ENCODE measurements at regions not wholly inside any gene's neighbourhood (a gene's known extent, or its start where the extent isn't known, plus 50 kb on each side); places are given as distances from the start of the nearest gene placed in this dataset.

DNA sequence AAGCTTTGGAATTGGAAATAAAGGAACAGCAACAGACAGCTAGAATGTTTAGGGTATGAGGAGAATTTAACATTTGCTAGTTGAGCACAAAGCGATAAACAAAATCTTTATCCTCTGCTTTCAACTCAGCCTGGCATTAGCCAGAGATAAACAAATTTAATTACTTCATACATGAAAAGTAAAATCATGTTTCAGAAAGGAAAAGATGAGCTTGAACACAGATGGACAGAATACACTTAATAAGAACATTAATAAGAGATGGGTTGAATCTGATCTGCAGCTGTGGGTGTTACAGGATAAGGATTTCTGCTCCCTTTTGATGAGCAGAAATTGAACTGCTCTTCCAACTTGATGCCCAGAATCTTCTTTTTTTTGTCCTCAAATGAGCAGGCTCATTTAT lies 275.2 kb downstream of the CSNK1G3 start:
- no peak for DNase-seq

DNA sequence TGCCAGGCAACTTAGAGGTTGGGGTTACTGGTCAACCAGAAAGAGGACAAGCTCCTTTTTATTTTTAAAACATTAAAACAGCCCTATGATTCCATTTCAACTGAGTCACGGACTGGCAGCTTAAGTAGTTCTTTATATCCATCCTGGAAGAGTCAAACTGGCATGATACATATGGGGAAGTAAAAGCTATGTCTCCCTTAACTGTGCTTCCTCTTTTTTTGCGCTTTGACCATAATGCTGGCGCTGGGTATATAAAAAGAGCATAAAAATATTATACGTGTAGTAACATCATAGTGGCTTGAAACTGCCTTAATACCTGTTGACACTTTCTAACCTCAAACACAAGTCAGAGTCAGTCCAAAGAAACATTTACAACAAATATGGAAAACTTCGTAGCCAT lies 274.4 kb downstream of the CSNK1G3 start:
- no peak for DNase-seq

DNA sequence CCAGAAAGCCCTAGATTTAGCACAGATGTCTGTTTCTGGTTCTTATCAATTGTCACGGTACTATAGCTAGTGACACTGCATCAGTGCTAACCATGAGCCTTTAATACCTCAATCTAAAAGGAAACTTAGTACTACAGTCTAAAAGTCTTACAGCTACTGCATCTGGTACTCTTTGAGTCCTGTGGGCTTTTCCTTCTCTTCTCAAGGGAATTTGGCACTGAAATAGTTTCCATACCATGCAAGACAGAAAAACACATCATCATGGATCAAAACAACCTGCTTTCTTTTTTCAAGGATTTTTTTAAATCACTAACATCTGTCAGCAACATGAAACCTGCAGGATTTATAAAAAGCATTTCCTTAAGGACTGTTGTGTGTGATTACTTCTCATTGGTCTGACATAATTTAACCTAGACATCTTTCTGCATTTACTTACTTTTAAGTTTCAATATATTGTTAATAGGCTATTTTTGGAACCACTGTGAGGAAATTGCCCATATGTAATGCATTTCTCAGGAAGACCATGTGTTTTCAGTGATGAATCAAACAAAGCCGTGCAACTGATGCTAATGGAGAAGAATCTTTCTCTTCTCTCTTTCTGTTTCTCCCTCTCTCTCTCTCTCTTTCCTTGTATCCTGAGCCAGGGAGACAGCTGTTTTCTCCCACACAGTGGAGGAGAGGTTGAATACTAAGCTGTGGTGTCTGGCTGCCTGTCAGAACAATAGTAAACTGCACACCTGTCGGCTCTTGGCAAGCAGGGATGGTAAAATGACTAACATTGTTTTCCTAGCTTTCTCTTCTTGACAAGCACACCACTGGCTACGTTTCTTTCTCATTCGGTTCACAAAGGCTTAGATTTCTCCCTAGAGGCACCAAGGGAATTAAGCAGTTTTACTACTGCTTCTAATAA lies 273.4 kb downstream of the CSNK1G3 start:
- DNase-seq = peak; percentile 90

DNA sequence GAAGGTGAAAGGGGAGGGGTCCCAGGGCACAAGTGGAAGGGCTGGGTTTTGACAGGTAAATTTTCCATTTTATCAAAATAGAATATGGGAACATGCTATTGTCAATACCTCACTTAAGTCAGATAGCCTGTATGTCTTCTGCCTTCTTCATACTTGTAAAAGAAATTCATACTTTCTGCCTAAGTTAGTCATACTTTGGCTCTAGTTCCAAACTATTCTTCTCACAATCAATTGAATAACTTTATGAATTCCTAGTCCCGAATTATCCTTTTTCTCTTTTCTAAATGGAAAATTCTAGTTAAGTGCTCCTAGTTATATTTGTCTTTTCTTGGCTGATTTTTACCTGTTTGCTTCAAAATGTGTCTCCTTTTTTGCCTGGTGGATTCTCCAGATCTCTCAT lies 271.4 kb downstream of the CSNK1G3 start:
- no peak for DNase-seq

DNA sequence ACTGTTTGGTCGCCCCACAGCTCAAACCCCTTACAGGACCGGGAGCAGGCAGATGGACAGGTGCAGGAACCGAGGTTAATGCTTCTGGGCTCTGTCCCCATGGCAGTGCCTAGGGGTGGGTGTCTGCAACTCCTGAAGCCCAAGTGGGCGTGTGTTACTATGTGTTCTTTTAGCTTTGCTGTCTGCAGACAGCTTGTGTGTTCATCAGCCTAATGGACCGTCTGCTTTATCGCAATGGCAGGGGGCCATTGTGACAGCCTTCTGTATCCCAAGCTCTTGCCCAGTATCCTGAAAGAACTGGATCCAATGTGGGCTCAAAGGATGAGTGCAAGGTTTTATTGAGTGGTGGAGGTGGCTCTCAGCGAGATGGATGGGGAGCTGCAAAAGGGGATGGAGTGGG lies 266.7 kb downstream of the CSNK1G3 start:
- DNase-seq = no peak

DNA sequence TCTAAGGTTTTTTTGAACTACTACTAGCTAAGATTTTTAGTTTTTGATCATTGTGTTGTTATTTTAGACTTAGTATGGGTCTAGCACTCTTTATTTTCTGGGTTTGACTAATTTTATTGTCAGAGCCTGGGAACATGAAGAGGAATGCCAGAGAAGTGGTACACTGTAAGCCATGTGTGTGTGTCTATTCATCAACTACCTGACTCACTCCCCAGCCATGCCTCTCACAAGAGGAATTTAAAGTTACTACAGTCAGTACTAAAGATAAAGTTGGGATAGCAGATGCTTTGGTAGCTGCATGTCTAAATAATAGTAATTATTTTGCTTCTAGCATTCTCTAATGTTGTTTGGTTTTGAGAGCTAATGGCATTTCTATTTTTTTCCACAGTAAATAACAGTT lies 264.8 kb downstream of the CSNK1G3 start:
- DNase-seq = no peak

DNA sequence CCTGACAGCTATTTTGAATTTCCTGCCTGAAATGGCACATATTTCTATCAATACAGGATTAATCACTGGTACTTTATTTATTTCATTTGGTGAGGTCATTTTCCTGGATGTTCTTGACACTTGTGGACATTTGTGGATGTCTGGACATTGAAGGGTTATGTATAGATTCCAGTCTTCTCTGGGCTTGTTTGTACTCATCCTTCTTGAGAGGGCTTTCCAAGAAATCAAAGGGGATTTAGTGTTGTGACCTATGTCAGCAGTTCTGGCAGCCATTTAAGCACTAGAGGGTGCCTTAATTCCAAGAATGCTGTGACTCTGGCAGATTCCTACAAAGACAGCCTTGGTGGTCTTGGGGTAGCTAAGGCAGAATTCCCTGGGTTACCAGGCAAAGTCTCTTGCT lies 259.7 kb downstream of the CSNK1G3 start:
- no peak for DNase-seq

DNA sequence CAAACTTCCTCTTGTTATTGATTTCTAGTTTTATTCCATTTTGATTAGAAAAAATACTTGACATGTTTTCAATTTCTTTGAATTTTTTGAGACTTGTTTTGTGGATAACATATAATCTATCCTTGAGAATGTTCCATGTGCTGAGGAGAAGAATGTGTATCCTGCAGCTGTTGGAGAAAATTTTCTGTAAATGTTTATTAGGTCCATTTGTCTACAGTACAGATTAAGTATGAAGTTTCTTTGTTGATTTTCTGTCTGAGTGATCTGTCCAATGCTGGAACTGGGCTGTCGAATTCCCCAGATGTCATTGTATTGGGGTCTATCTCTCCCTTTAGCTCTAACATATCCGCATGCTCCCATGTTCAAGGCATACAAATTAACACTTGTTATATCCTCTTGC lies 251.2 kb downstream of the CSNK1G3 start:
- no peak for DNase-seq

DNA sequence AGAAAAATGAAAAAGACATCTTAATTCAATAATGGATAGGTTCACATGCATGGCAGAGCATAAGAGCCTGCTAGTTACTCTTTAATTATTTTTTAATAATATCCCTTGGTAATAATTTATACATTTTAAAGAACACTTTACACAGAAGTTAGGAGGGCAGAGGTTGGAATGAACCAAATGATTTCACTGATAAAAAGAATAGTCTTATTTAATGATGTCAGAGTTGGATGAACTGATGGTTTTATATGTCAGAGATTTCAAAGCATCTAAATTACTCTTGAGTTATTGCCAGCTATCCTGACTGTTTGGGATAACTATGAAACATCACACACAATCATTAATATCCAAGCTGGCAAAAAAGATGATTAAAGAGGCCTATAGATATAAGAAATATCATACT lies 244.8 kb downstream of the CSNK1G3 start:
- DNase-seq = no peak

DNA sequence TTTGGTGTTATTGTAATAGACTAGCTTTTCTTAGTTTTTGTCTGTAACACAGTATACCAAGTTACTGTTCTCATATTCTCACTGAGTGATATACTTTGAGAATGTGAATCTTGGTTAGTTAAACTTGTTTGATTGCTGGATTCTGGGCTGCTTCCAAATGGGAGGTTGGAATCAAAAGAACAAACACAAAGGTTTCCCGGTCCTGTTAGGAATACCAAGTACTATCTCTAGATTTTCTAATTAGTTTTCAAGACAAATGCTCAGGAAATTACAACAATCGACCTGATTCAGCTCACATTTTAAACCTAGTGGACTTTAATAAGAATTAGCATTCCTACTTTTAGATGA lies 244.3 kb downstream of the CSNK1G3 start:
- DNase-seq = no peak

DNA sequence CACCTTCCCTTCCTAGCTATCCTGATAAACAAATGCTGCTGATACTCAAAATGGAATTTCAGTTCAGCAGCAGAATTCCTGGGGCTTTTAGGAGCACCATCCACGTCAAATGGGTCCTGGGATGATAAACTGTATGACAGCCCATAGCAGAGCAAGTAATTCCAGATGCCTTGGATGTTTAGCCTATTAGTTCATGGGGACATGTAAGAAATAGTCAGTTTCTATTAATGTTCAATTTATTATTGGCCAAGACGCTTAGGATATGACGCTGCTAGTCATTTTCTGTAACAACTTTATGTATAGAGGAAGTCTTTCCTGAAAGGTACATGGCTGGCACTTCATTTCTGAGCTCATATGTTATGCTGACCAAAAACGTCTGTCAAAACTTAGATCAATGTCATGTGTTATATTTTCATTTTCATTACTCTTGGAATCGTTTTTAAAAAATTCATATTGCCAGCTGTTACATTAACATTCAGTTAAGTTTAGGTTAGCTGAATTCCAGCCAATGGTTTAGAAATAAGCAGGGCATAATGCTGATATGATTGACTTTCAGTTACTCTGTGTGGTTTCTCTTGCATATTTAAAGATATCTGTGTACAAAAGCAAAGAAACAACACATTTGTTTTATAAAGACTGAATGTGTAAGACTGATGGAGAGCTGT lies 243.8 kb downstream of the CSNK1G3 start:
- no peak for DNase-seq

DNA sequence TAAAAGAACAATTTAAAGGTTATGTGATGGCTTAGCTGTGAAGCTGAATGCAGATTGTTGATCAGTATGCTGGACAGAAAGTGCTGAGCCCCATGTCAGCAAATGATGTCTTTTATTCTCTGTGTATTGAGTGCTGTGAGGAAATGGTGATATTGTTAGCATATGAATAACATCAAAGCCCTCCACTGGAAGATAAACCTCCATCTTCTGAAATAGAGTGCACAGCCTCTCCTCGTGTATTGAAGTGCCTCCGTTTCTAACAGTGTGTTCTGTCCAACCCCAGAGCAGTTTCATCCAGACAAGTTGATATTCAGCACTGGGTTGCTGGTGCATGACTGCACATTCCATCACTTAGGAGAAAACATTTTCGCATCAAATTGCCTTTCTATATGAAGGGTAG lies 242.9 kb downstream of the CSNK1G3 start:
- DNase-seq = no peak

DNA sequence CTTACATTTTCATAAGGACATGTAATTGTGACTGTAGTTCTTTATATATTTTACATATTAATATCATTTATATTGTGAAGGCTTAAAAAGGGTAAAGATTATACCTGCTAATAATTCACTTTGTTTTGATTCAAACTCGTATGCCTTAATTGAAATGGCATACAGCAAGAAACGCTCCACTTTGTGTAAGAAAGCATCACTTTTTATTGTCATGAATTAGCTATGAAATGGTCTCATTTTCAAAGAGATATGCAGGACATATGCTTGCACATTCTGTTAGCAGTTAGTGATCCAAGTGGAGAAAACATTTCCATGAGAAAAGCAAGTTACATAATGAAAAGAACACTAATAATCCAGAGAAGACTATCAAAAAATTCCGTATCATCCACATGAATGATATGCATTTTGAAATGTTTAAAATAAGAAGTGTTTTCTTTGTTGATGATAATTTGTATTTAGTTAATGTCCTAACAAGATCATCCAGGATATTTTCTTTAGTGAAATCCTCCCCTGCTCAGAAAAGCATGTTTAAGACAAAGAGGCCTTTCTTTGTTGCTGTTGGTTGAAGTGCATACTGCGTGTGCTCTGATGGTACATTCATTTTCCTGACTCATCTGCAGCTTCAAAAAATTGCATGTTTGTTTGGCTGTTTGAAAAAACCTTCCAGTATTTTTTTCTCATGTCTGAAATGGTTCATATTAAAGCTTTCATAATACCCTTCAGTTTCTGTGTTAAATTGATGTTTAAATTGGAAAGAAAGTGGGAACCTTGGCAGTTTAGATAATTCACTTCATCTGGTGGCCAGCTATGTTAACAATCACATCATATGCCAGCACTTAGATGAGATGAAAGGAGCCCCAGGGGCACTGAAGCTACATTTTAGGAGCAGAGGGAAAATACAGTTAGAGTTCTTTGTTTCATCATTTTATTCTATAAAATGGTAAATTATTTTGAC lies 242.2 kb downstream of the CSNK1G3 start:
- DNase-seq = no peak

DNA sequence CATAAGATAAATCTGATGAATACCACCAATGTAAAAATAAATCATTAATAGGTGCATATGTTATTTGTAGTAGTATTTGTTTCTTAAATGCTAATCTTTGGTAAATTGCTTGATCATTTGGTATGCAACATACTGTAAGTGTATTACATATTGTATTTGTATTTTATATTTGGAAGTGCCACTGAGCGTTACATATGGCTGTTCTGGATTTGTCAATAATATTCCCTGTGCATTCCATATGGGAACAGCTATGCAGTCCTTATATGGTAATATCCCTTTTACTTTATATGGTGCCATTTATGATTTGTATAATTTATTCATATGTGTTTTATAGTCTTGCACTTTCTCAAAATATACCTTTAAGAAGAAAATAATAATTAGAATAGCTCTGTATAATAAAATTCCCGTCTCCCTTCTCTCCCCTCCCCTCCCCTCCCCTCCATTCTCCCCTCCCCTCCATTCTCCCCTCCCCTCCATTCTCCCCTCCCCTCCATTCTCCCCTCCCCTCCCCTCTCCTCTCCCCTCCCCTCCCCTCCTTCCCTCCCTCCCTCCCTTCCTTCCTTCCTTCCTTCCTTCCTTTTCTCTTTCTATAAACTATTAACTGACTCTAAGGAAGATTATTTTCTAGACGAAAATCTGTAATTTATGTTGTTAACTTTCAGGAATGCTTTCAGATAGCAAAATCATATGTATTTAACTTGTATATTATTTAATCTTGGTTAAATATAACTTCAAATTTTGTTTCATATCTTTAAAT lies 241.4 kb downstream of the CSNK1G3 start:
- no peak for DNase-seq

DNA sequence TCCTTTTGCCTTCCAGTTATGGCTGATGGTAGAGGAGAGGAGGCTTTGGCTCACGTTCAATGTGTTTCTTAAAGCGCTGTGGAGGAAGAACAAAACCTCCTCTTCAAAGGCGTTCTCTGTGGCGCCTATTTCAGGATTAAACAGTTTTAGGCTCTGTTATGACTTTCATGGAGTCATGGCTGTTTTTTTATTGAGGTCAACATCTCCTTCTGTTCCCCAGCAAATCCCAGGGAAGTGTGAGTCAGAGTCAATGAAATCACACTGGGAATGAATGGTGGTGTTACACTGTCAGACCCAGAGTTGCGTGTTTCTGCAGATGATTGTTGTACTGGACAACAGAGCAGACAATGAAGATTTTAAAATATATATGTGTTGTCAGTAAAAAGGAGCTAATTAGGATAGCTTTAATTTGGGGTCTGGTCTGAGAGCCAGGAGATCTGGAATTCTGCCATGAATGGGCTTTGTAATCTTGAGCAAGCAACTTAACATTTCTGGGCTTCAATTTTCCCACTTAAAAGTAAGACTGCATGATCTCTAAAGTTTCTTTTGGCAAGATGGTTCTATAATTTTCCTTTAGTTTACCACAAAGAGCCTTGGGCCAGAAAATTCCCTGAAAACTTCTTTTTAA lies 240.7 kb downstream of the CSNK1G3 start:
- no peak for DNase-seq

DNA sequence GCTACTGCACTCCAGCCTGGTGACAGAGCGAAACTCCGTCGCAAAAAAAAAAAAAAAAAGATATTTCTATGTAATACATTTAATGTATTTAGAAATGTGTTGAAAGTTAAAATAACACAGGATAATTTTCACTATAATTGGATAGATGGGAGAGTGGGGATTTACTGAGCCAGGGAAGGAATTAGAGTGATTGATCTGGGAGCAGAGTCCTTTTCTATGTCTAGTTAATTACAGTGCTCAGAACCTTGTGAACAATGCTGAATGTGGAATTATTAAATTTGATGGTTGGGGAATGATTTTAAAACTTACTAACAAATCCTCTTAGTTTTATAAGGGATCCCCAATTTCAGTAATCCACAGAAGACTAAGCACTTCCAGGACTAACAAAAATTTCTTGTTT lies 239.7 kb downstream of the CSNK1G3 start:
- no peak for DNase-seq

DNA sequence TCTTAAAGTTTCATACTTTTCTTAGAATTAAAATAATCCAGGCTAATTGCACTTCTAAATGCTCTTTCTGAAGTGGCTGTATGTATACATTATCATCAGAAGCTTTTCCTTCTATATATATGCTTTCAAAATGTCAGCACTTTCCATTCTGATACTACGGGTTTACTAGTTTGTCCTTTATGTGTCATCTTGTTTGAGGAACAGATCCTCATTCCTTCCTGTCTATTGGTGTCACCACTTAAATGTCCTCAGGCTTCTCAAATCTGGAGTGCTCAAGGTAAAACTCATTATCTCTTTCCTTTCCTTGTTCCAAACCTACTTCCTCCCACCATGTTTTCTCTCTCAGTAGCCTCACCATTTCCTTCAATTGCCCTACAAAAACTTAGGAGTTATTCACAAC lies 236.3 kb downstream of the CSNK1G3 start:
- DNase-seq = peak; percentile 3

DNA sequence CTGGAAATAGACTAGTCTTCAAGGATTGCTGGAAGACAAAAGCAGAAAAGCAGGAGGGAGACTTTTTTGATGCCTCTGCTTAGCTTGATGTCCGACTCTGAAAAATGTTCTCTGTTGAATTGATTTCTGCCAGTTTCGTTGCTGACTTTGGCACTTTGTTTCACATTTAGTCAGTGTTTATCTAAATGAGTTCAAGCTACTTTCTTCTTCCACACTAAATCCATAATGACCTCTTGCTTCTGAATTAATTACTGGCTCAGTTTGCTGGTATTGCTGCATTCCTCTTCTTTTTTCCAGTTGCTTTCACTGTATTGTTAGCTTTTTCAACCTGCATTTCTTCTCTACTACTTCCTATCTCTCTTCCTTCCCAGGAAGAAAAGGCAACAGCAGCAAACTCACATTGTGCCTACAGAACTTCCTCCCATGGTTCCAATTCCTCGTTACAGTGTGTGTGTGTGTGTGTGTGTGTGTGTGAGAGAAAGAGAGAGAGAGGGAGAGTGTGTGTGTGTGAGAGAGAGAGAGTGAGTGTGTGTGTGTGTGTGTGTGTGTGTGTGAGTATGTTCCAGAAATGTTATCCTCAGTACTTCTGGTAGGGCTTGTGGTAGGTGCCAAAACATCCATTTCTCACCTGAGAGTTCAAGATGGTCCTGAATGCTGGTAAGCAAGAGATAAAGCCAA lies 234.8 kb downstream of the CSNK1G3 start:
- DNase-seq = no peak

DNA sequence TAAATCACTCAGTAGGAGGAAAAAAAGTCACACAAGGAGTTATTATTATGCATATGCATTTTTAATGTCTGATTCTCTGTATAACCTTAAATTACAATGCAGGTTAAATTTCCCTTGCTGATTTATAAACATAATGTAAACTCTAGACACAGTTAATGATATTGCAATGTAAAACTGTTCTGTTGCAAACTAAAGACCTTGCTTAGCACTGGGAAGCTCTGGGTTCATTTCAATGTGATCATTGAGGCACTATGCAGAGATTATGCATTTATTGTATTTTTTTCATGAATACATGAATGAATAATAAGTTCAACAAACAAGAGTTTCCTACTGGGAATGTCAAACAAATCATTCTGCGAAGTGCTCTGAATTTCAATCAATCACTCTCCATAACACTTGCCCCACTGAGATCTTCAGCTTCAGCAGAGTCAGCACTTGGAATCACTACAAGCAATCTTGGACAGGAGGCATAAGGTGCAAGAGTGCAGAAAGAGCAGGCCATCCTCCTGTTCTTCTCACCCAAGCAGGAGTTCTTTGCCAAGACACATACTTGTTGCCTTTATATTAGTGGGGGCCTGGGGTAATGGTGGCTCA lies 232.1 kb downstream of the CSNK1G3 start:
- no peak for DNase-seq

DNA sequence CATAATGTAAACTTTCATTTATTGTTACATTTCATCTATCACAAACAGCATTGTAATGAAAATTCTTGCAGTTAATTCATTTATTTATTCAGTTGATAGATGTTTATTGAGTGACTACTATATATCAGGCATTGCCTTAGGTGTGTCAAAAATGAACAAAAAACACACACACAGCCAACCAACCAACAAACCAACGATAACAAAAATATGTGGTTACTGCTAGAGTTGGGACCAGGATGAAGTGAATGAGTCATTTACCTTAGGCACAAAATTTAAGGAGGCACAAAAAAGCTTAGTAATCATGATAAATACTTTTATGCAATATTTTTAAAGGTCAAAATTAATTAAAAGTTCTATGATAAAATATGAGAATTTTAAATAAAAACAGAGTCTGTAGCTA lies 223.4 kb downstream of the CSNK1G3 start:
- DNase-seq = no peak

DNA sequence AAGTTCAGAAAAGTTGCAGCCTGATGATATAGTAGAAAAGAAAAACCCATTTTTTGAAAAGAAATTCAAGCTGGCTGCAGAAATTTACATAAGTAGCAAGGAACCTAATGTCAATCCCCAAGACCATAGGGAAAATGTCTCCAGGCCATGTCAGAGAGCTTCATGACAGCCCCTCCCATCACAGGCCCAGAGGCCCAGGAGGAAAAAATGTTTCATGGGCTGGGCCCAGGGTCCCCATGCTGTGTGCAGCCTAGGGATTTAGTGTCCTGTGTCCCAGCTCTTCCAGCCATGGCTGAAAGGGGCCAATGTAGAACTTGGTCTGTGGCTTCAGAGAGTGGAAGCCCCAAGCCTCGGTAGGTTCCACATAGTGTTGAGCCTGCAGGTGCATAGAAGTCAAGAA lies 220.3 kb downstream of the CSNK1G3 start:
- DNase-seq = no peak
